ENCODE measurements at regions not wholly inside any gene's neighbourhood (a gene's known extent, or its start where the extent isn't known, plus 50 kb on each side); places are given as distances from the start of the nearest gene placed in this dataset.

- TF ChIP-seq ZNF274 (IDR thresholded peaks at IDR 0.05; ENCODE audit: insufficient read depth, insufficient read length) (no peak), SIX5 (IDR thresholded peaks at IDR 0.05; ENCODE audit: low read depth, low read length, severe bottlenecking) (no peak), CTCF (IDR thresholded peaks at IDR 0.05 in 2 of 3, conservative IDR thresholded peaks at IDR 0.05 in 1 of 3; ENCODE audit: control insufficient read depth in 2 of 3, extremely low read depth in 1 of 3, insufficient read depth in 1 of 3, low read depth in 3 of 3, low read length in 3 of 3) (no peak), RFX5 (IDR thresholded peaks at IDR 0.05; ENCODE audit: low read depth, low read length) (no peak), BCL11A (IDR thresholded peaks at IDR 0.05; ENCODE audit: low read depth, low read length) (no peak), NRF1 (conservative IDR thresholded peaks at IDR 0.05; ENCODE audit: low read depth, low read length) (no peak), YY1 (IDR thresholded peaks at IDR 0.05; ENCODE audit: low read depth, low read length) (no peak), BACH1 (IDR thresholded peaks at IDR 0.05; ENCODE audit: borderline replicate concordance) (no peak), REST (IDR thresholded peaks at IDR 0.05; ENCODE audit: low read depth, low read length) (no peak), ATF7 (IDR thresholded peaks at IDR 0.05; ENCODE audit: low read depth) (no peak), CEBPB (IDR thresholded peaks at IDR 0.05; ENCODE audit: borderline replicate concordance in 1 of 2, low read depth in 2 of 2, low read length in 2 of 2) (no peak), POLR2AphosphoS5 (IDR thresholded peaks at IDR 0.05; ENCODE audit: low read length) (no peak)
These were observed 583.9 kb downstream of the KCTD8 start for GRCh38 chr4:43864616-43865146.

All from GM12878 (cell line).